ENCODE measurements at regions not wholly inside any gene's neighbourhood (a gene's known extent, or its start where the extent isn't known, plus 50 kb on each side); places are given as distances from the start of the nearest gene placed in this dataset.

GRCh38 chr4:3361406-3361805, 68.6 kb downstream of the RGS12 start:
- TF ChIP-seq, protein P1, sequence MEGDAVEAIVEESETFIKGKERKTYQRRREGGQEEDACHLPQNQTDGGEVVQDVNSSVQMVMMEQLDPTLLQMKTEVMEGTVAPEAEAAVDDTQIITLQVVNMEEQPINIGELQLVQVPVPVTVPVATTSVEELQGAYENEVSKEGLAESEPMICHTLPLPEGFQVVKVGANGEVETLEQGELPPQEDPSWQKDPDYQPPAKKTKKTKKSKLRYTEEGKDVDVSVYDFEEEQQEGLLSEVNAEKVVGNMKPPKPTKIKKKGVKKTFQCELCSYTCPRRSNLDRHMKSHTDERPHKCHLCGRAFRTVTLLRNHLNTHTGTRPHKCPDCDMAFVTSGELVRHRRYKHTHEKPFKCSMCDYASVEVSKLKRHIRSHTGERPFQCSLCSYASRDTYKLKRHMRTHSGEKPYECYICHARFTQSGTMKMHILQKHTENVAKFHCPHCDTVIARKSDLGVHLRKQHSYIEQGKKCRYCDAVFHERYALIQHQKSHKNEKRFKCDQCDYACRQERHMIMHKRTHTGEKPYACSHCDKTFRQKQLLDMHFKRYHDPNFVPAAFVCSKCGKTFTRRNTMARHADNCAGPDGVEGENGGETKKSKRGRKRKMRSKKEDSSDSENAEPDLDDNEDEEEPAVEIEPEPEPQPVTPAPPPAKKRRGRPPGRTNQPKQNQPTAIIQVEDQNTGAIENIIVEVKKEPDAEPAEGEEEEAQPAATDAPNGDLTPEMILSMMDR (IDR thresholded peaks at IDR 0.05), result no peak
- no peak for TF ChIP-seq ZFX (IDR thresholded peaks at IDR 0.05; ENCODE audit: borderline replicate concordance)

All from 22Rv1 (cell line).